ENCODE measurements at regions not wholly inside any gene's neighbourhood (a gene's known extent, or its start where the extent isn't known, plus 50 kb on each side); places are given as distances from the start of the nearest gene placed in this dataset.

DNA sequence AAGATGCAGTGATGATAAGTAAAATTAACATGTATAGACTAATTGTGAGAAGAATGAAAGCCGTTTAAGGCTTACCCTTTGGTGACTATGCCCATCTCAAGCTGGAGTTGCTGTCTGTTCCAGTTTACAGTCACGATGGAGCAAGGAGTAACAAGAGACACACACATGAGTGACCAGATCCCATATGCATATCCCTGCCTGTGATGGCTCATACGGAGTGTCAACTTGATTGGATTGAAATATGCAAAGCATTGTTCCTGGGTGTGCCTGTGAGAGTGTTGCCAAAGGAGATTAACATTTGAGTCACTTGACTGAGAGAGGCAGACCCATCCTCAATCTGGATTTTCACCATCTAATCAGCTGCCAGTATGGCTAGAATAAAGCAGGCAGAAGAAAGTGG, 786.8 kb downstream of the FAM181B start:
- H3K36me3 ChIP-seq (ENCODE audit: control insufficient read depth in 3 of 3, insufficient read depth in 2 of 3, low read depth in 1 of 3, low read length in 3 of 3), result no peaks in the 10 kb centered on the region
- no peaks in the 10 kb centered on the region for H3K27me3 ChIP-seq (ENCODE audit: control insufficient read depth in 3 of 3, insufficient read depth in 3 of 3, low read length in 3 of 3)
- no peak for FAIRE-seq
- 70 to 75% (median 72%) methylated on average over 3 of the region's 3 CpGs for WGBS, 3 donors
- H3K27ac ChIP-seq (ENCODE audit: low read depth in 1 of 3, low read length in 2 of 3), result no peak overlapping the region
- DNase-seq, result no peak
- H3K4me1 ChIP-seq (ENCODE audit: control insufficient read depth in 3 of 3, insufficient read depth in 2 of 3, low read depth in 1 of 3, low read length in 2 of 3), result no peaks in the 10 kb centered on the region
- no peaks in the 10 kb centered on the region for H3K9me3 ChIP-seq (ENCODE audit: control insufficient read depth in 2 of 2, insufficient read depth in 1 of 2, low read depth in 1 of 2, low read length in 1 of 2)
- no peak overlapping the region for H3K4me3 ChIP-seq (ENCODE audit: low read depth in 1 of 3, low read length in 3 of 3)

DNA sequence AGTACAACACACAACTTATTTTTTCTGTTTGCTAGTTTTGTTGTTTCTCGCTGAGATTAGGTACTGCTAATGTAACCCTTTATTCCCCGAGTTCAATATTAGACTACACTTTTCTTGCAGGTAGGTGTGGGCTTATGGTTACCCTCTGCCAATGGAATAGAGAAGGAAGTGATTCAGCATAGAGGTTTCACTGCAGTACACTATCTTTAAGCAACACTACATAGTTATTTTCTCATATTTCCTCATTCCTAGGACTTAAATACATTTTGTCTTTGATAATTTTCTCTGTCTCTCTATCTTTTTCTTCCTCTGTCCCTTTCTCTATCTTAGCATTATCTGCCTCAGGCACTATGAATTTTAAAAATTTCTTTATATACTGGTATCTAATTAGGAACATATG, 791.0 kb downstream of the FAM181B start:
- H3K36me3 ChIP-seq (ENCODE audit: control insufficient read depth in 3 of 3, insufficient read depth in 2 of 3, low read depth in 1 of 3, low read length in 3 of 3), result no peaks in the 10 kb centered on the region
- FAIRE-seq, result no peak
- no peak overlapping the region for H3K4me3 ChIP-seq (ENCODE audit: low read depth in 1 of 3, low read length in 3 of 3)
- H3K27me3 ChIP-seq (ENCODE audit: control insufficient read depth in 3 of 3, insufficient read depth in 3 of 3, low read length in 3 of 3), result no peaks in the 10 kb centered on the region
- 53 to 66% (median 62%) methylated on average over 2 of the region's 2 CpGs for WGBS, 3 donors
- H3K4me1 ChIP-seq (ENCODE audit: control insufficient read depth in 3 of 3, insufficient read depth in 2 of 3, low read depth in 1 of 3, low read length in 2 of 3), result no peaks in the 10 kb centered on the region
- no peak for DNase-seq
- H3K9me3 ChIP-seq (ENCODE audit: control insufficient read depth in 2 of 2, insufficient read depth in 1 of 2, low read depth in 1 of 2, low read length in 1 of 2), result no peaks in the 10 kb centered on the region
- H3K27ac ChIP-seq (ENCODE audit: low read depth in 1 of 3, low read length in 2 of 3), result no peak overlapping the region

DNA sequence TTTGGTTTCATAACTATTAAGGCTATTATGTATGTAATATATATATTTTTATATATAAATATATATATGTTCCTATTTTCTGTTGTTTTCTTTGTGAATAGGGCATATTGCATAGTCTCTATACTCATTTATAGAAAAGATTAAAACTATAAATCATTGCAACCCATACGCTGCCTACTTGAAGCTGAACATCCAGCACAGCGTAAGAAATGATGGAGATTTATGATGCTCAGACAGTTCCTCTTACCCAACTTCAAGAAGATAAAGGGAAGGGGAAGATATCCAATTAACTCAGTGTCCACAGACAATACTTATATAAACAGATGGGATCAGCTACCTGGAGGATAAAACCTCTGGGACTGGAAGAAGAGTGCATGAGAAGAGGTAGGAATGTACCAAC, 791.7 kb downstream of the FAM181B start:
- no peak overlapping the region for H3K27ac ChIP-seq (ENCODE audit: low read depth in 1 of 3, low read length in 2 of 3)
- 63 to 86% (median 65%) methylated on average over 2 of the region's 2 CpGs for WGBS, 3 donors
- H3K27me3 ChIP-seq (ENCODE audit: control insufficient read depth in 3 of 3, insufficient read depth in 3 of 3, low read length in 3 of 3), result no peaks in the 10 kb centered on the region
- no peak overlapping the region for H3K4me3 ChIP-seq (ENCODE audit: low read depth in 1 of 3, low read length in 3 of 3)
- FAIRE-seq (no peak), DNase-seq (no peak)
- H3K4me1 ChIP-seq (ENCODE audit: control insufficient read depth in 3 of 3, insufficient read depth in 2 of 3, low read depth in 1 of 3, low read length in 2 of 3), result no peaks in the 10 kb centered on the region
- no peaks in the 10 kb centered on the region for H3K9me3 ChIP-seq (ENCODE audit: control insufficient read depth in 2 of 2, insufficient read depth in 1 of 2, low read depth in 1 of 2, low read length in 1 of 2)
- H3K36me3 ChIP-seq (ENCODE audit: control insufficient read depth in 3 of 3, insufficient read depth in 2 of 3, low read depth in 1 of 3, low read length in 3 of 3), result no peaks in the 10 kb centered on the region

DNA sequence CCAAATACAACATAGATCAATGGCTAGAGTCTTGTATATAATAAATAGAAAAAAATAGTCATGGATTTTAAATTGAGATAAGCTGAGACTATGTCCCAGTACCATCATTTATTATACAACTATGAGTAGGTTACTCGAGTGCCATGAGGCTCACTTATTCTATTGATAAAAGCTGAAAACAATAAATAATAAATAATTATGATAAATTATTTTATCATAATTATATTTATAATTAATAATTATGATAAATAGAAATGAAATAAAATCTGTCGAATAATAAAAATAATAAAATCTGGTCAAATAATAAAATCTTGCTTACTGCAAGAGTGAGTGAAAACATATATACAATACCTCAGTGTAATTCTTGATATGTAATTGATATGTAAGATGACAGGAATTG, 801.4 kb downstream of the FAM181B start:
- 86 to 91% (median 89%) methylated on average over 2 of the region's 2 CpGs for WGBS, 3 donors
- peak; percentile 65 for FAIRE-seq
- H3K36me3 ChIP-seq (ENCODE audit: control insufficient read depth in 3 of 3, insufficient read depth in 2 of 3, low read depth in 1 of 3, low read length in 3 of 3), result no peaks in the 10 kb centered on the region

DNA sequence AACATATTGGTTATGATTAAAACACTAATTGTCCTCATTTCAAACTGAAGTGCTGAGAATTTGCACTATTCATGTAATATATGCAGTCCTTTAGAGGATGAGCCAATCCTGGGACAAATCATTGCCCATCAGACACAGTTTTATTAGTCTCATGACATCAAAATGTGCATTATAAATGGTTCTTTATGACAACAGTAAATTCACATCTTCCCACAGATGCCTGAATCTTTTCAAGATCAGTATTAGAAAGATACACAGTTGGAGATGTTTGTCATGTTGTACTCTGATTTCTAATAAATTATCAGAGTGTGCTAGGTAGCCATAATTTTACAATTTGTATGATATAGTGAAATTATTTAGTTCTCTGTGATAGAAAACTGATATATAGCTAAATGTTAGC, 813.5 kb downstream of the FAM181B start:
- no peaks in the 10 kb centered on the region for H3K27me3 ChIP-seq (ENCODE audit: control insufficient read depth in 3 of 3, insufficient read depth in 3 of 3, low read length in 3 of 3)
- DNase-seq (no peak), FAIRE-seq (no peak)
- H3K27ac ChIP-seq (ENCODE audit: low read depth in 1 of 3, low read length in 2 of 3), result no peak overlapping the region
- no peaks in the 10 kb centered on the region for H3K4me1 ChIP-seq (ENCODE audit: control insufficient read depth in 3 of 3, insufficient read depth in 2 of 3, low read depth in 1 of 3, low read length in 2 of 3)
- no peaks in the 10 kb centered on the region for H3K36me3 ChIP-seq (ENCODE audit: control insufficient read depth in 3 of 3, insufficient read depth in 2 of 3, low read depth in 1 of 3, low read length in 3 of 3)
- H3K4me3 ChIP-seq (ENCODE audit: low read depth in 1 of 3, low read length in 3 of 3), result no peak overlapping the region
- H3K9me3 ChIP-seq (ENCODE audit: control insufficient read depth in 2 of 2, insufficient read depth in 1 of 2, low read depth in 1 of 2, low read length in 1 of 2), result no peaks in the 10 kb centered on the region

More for the DNA sequence above, 801.4 kb downstream of the FAM181B start:
- Histone ChIP-seq H3K27ac (ENCODE audit: low read depth in 1 of 3, low read length in 2 of 3) (no peak overlapping the region), H3K27me3 (ENCODE audit: control insufficient read depth in 3 of 3, insufficient read depth in 3 of 3, low read length in 3 of 3) (no peaks in the 10 kb centered on the region), H3K4me1 (ENCODE audit: control insufficient read depth in 3 of 3, insufficient read depth in 2 of 3, low read depth in 1 of 3, low read length in 2 of 3) (no peaks in the 10 kb centered on the region), H3K4me3 (ENCODE audit: low read depth in 1 of 3, low read length in 3 of 3) (no peak overlapping the region), H3K9me3 (ENCODE audit: control insufficient read depth in 2 of 2, insufficient read depth in 1 of 2, low read depth in 1 of 2, low read length in 1 of 2) (no peaks in the 10 kb centered on the region)
- DNase-seq, result no peak

DNA sequence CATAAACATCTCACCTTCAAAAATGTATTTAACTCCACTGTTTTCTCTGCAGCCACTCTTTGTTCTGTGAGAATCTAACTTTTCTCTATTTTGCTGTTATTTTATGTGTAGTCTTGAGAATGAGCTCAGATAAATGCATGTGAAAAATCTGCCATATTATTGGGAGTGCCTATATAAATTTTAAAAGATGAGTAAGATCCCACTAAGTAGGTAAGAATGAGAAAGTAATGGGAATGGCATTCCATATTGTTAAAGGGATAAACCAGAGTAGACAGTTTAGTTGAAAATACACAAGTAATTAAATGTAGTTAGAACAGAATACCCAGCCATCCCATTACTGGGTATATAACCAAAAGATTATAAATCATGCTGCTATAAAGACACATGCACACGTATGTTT, 817.2 kb downstream of the FAM181B start:
- 76 to 90% (median 80%) methylated on average over 1 of the region's 1 CpG for WGBS, 3 donors

DNA sequence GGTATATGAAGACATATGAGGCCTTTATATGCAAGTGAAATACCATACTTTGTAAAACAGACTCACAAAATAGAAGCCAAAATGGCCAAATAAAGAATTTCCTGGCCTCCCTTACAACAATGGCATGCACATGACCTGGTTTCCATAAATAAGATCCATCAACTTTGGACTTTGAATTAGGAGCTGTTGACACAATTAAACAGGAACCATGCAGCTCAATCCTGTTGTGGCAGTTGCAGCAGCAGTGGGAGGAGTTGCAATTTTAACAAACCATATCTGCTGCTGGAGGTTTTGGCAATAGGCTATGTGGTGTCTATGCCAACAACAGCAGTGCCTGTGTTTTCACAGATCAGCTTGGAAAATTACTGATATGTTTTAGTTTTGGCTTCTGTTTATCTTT, 818.6 kb downstream of the FAM181B start:
- no peak for DNase-seq
- FAIRE-seq, result no peak
- Histone ChIP-seq H3K36me3 (ENCODE audit: control insufficient read depth in 3 of 3, insufficient read depth in 2 of 3, low read depth in 1 of 3, low read length in 3 of 3) (no peaks in the 10 kb centered on the region), H3K4me1 (ENCODE audit: control insufficient read depth in 3 of 3, insufficient read depth in 2 of 3, low read depth in 1 of 3, low read length in 2 of 3) (no peaks in the 10 kb centered on the region), H3K9me3 (ENCODE audit: control insufficient read depth in 2 of 2, insufficient read depth in 1 of 2, low read depth in 1 of 2, low read length in 1 of 2) (no peaks in the 10 kb centered on the region), H3K27ac (ENCODE audit: low read depth in 1 of 3, low read length in 2 of 3) (no peak overlapping the region), H3K27me3 (ENCODE audit: control insufficient read depth in 3 of 3, insufficient read depth in 3 of 3, low read length in 3 of 3) (no peaks in the 10 kb centered on the region), H3K4me3 (ENCODE audit: low read depth in 1 of 3, low read length in 3 of 3) (no peak overlapping the region)

More for the DNA sequence above, 817.2 kb downstream of the FAM181B start:
- Histone ChIP-seq H3K4me3 (ENCODE audit: low read depth in 1 of 3, low read length in 3 of 3) (no peak overlapping the region), H3K27ac (ENCODE audit: low read depth in 1 of 3, low read length in 2 of 3) (no peak overlapping the region), H3K27me3 (ENCODE audit: control insufficient read depth in 3 of 3, insufficient read depth in 3 of 3, low read length in 3 of 3) (no peaks in the 10 kb centered on the region), H3K36me3 (ENCODE audit: control insufficient read depth in 3 of 3, insufficient read depth in 2 of 3, low read depth in 1 of 3, low read length in 3 of 3) (no peaks in the 10 kb centered on the region), H3K4me1 (ENCODE audit: control insufficient read depth in 3 of 3, insufficient read depth in 2 of 3, low read depth in 1 of 3, low read length in 2 of 3) (no peaks in the 10 kb centered on the region), H3K9me3 (ENCODE audit: control insufficient read depth in 2 of 2, insufficient read depth in 1 of 2, low read depth in 1 of 2, low read length in 1 of 2) (no peaks in the 10 kb centered on the region)
- FAIRE-seq, result no peak
- DNase-seq, result no peak

DNA sequence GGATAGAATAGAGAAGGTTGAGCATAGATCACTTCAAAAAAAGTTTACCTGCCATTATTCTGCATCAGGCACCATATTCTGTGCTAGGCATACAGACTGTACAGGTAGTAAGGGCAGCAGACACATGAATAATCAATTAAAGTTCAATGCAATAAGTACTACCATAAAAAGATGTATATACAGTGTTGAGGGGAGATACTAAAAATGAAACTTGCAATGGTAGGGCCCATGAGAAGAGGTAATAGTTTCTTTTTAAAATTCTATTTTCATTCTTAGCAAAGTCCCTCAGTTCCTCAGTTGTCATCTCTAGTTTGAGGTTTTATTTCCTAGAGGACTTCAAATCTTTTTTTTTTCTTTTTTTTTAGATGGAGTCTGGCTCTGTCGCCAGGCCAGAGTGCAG, 819.9 kb downstream of the FAM181B start:
- Histone ChIP-seq H3K27me3 (ENCODE audit: control insufficient read depth in 3 of 3, insufficient read depth in 3 of 3, low read length in 3 of 3) (no peaks in the 10 kb centered on the region), H3K9me3 (ENCODE audit: control insufficient read depth in 2 of 2, insufficient read depth in 1 of 2, low read depth in 1 of 2, low read length in 1 of 2) (no peaks in the 10 kb centered on the region), H3K36me3 (ENCODE audit: control insufficient read depth in 3 of 3, insufficient read depth in 2 of 3, low read depth in 1 of 3, low read length in 3 of 3) (no peaks in the 10 kb centered on the region), H3K4me3 (ENCODE audit: low read depth in 1 of 3, low read length in 3 of 3) (no peak overlapping the region), H3K4me1 (ENCODE audit: control insufficient read depth in 3 of 3, insufficient read depth in 2 of 3, low read depth in 1 of 3, low read length in 2 of 3) (no peaks in the 10 kb centered on the region), H3K27ac (ENCODE audit: low read depth in 1 of 3, low read length in 2 of 3) (no peak overlapping the region)
- no peak for DNase-seq
- no peak for FAIRE-seq
- WGBS, 3 donors, result 64 to 85% (median 75%) methylated on average over 1 of the region's 1 CpG

DNA sequence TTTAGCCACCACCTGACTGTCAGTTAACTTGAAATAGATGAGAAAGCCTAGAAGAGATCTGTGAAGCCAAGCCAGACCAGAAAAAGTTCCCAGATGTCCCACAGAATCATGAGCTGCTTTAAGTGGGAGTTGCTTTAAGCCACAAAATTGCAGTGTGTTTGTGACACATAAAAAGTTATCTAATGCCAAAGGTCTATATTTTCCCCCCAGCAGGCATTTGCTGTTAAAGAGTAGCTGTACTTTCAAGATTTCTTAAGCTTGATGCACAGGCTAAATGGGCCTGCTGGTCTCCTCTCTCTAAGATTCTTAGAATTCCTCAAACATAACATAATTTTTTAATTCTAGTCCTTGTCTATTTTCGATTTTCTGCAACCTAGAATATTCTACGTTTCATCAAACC, 825.7 kb downstream of the FAM181B start:
- H3K36me3 ChIP-seq (ENCODE audit: control insufficient read depth in 3 of 3, insufficient read depth in 2 of 3, low read depth in 1 of 3, low read length in 3 of 3), result no peaks in the 10 kb centered on the region
- no peak overlapping the region for H3K4me3 ChIP-seq (ENCODE audit: low read depth in 1 of 3, low read length in 3 of 3)
- 32 to 46% (median 34%) methylated on average over 2 of the region's 2 CpGs for WGBS, 3 donors
- FAIRE-seq, result no peak
- H3K9me3 ChIP-seq (ENCODE audit: control insufficient read depth in 2 of 2, insufficient read depth in 1 of 2, low read depth in 1 of 2, low read length in 1 of 2), result no peaks in the 10 kb centered on the region
- no peaks in the 10 kb centered on the region for H3K27me3 ChIP-seq (ENCODE audit: control insufficient read depth in 3 of 3, insufficient read depth in 3 of 3, low read length in 3 of 3)
- H3K4me1 ChIP-seq (ENCODE audit: control insufficient read depth in 3 of 3, insufficient read depth in 2 of 3, low read depth in 1 of 3, low read length in 2 of 3), result no peaks in the 10 kb centered on the region
- H3K27ac ChIP-seq (ENCODE audit: low read depth in 1 of 3, low read length in 2 of 3), result no peak overlapping the region
- DNase-seq, result no peak

Data from small intestine (tissue), 7 donors.